GM18861 (cell line): ENCODE measurements at regions not wholly inside any gene's neighbourhood (a gene's known extent, or its start where the extent isn't known, plus 50 kb on each side); places are given as distances from the start of the nearest gene placed in this dataset.

Source experiments
- ATAC-seq: cut with Tn5 transposase; IDR thresholded peaks from one replicate; pipeline ENCODE4 v1.9.1; 2021; ENCODE audit not compliant: unreplicated experiment

GRCh38 chr22:48224332-48224731, 1461.9 kb downstream of the TBC1D22A start:
- ATAC-seq: no peak

GRCh38 chr22:48223488-48224190, 1461.2 kb downstream of the TBC1D22A start:
- ATAC-seq: no peak

GRCh38 chr22:48222742-48223487, 1460.5 kb downstream of the TBC1D22A start:
- ATAC-seq: no peak

DNA sequence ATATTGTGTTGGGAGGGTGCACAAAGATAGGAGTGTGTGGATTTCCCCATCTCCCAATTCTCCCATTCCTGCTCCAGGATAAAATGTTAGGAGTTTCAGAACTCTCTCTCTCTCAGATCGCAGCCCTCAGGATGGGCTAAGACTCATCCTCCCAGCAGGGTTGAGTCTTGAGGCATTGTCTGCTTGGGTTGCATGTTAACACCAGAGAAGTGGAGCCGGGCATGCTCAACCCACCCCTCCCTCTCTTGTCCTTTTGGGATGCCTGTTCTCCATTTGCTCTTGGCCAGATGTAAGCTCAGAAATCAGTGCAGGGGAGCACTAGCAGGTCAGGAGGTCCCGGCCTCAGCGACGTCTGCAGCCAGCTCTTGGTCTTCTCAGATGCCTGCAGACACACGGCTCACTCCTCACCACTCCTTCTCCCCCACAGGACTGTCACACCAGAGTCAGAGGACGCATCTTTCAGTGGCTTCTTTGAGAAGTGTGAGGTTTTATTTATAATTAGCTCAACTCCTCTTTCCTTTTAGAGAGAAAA, 1456.5 kb downstream of the TBC1D22A start:
- ATAC-seq: no peak

DNA sequence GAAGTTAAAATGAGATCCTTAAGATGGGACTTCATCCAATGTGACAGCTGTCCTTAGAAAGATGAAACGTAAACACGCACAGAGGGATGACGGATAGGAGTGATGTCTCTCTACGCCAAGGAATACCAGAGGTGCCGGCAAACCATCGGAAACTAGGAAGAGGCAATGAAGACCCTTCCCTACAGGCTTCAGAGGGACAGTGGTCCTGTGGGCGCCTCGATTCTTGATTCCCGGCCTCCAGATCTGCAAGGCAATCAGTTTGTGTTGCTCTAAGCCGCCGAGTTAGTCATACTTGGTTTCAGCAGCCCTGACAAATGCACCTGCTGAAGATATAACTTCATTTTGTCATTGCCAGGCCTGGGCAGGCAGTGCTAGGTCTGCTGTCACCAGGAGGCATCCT, 1455.1 kb downstream of the TBC1D22A start:
- no peak for ATAC-seq

DNA sequence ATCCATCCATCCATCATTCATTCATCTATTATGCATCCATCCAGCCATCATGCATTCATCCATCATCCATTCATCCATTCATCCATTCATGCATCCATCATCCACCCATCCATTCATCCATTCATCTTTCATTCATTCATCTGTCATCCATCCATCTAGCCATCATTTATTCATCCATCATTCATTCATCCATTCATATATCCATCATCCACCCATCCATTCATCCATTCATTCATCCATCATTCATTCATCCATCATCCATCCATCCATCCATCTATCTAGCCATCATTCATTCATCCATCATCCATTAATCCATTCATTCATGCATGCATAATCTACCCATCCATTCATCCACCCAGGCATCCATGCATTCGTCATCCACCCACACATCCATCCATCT, 1450.3 kb downstream of the TBC1D22A start:
- ATAC-seq: no peak

- ATAC-seq: no peak
Observed at GRCh38 chr22:48210812-48211211, 1448.4 kb downstream of the TBC1D22A start.

GRCh38 chr22:48210198-48210580, 1447.7 kb downstream of the TBC1D22A start:
- no peak for ATAC-seq

DNA sequence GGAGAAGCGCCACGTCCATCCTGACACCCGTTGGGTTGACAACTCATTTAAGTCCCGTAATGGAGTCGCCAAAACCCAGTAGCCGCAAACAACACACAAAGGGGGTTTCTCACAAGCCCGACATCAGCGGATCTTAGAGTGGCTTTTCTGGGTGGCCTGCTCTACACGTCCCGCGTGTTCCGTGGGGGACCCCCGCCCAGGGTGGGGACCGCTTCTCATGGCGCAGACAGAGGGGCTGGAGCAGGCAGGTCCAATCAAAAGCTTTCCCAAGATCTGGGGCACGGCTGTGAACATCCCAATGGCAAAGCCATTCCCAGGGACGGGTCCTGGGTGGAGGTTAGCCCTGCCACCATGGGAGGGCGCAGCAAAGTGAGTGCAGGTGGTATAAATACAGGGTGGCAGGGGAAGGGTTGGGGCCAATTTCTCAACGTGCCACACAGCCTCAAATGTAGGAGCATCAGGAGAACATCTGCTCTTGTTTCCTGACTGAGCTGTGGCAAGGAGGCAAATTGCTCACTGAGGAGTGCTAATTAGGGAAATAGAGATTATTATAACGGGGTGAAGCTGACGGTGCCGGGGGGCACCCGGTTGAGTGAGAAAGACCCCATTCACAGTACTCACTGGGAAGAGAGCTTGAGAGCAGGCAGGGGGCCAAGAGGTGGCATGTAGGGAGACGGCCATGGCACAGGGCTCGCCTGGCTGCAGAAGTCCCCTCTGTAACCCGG, 1447.2 kb downstream of the TBC1D22A start:
- no peak for ATAC-seq

GRCh38 chr22:48208894-48209293, 1446.4 kb downstream of the TBC1D22A start:
- no peak for ATAC-seq

DNA sequence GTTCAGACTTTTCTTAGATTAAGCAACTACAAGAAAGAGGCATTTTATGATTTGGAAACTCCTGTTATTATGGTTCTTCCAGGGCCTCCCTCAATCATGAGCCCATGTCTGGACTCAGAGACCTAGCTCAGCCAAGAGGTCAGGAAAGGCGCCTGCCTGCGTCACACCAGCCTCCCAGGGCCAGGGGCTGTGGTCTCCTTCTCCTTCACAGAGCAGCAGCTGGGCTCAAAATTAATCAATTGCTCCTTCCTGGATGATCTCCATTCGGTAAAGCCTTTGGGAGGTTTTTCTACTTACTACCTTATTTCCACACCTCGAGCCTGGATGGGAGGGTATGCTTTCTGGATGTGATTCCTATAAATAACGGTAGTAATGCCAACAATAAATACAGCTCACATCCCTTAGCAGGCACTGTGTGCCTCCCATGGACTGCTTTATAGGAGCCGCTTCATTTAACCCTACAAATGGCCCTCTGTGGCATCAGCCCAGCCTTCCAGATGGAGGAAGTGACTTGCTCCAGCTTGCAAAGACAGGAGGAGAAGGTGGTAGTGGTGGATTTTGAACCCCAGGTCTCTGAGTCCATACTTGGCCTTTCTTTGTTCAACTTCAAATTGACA, 1445.6 kb downstream of the TBC1D22A start:
- no peak for ATAC-seq

DNA sequence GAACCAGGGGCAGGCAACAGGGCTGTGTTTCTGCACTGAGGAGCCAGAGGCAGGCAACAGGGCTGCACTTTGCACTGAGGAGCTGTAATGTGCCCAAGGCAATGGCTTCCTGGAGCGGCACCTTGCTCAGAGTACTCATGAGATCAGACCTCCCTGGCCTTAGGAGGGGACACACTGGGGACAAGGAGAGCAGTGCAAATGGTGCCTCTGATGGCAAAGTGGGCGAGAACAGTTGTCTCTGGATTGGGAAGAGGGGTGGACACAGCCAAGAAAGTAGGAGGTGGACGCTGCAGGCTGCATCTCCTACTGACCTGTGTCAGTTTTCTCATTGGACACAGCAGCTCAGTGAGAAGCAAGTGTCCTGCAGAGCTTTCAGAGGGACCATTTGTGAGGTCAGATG, 1443.3 kb downstream of the TBC1D22A start:
- no peak for ATAC-seq

GRCh38 chr22:48205161-48205560, 1442.7 kb downstream of the TBC1D22A start:
- ATAC-seq: no peak

DNA sequence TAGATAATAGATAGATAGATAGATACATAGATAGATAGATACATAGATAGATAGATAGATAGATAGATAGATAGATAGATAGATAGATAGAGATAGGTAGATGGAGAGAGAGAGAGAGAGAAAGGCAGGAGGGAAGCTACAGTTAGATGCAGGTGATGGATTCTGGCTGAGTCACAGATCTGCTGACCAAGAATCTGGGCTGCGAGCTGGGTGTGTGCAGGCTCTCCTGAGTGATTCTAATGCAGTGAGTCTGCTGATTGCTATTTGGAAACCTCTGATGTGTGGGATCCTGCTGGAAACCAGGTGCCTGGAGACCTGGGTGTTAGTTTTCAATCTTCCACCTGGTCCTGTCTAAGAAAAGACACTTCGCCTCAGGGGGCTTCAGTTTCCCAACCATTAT, 1441.8 kb downstream of the TBC1D22A start:
- ATAC-seq: no peak

- ATAC-seq: no peak
Observed at GRCh38 chr22:48199667-48200066, 1437.2 kb downstream of the TBC1D22A start.

DNA sequence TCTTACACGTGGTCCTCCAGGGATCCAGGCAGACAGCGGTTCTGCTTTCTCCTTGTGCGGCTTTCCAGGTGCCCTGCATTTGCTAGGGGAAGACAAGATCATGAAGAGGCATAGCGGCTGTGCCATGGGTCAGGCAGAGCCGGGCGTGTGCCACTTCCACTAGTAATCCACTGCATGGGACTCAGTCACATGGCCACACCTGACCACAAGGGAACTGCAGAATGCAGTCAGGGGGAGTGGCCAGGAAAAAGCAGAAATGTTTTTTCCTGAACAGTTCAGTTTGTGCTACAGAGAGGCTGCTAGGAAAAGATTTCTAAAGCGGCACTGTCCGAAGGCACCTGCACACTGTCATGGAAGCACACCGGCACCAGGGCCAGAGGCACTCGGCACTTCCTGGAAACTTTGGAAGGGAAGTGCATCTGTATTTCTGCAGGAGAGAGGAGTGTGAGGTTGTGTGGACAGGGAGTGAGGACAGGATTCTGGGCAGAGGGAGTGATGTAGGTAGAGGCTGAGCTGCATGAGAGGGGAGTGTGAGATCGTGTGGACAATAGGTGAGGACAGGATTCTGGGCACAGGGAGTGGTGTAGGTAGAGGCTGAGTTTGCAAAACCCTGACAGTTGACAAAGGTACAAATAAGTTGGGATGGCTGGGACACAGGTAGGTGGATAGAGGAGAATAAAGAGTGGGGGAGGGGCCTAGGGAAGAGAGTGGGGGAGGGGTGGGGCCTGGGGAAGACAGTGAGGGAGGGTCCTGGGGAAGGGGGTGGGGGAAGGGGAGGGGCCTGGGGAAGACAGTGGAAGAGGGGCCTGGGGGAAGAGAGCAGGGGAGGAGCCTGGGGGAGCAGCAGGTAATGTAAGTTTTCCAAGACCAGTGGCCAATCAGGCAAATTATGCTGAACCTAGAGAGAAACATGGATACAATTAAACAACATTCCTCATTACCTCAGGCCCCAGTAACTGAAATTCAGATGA, 1436.3 kb downstream of the TBC1D22A start:
- no peak for ATAC-seq

- no peak for ATAC-seq
Observed at GRCh38 chr22:48197189-48197690, 1434.8 kb downstream of the TBC1D22A start.

DNA sequence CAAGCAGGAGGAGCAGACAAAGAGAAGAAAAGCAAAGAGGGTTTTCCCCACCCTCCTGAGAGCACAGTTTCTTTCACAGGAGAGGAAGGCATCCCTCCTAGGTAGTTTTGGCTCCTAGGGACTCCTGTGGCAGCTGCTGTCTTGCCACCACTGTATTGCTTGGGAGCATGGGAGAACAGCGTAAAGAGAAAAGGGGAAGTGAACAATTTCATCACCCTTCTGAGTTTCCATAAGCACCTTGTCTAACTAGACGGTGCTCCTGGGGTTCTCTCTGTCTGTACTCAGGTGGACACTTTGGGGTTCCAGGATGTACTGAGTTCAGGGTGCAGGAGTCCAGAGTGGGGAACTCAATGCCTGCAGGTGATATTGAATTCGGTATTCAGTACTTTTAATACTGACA, 1430.5 kb downstream of the TBC1D22A start:
- no peak for ATAC-seq

DNA sequence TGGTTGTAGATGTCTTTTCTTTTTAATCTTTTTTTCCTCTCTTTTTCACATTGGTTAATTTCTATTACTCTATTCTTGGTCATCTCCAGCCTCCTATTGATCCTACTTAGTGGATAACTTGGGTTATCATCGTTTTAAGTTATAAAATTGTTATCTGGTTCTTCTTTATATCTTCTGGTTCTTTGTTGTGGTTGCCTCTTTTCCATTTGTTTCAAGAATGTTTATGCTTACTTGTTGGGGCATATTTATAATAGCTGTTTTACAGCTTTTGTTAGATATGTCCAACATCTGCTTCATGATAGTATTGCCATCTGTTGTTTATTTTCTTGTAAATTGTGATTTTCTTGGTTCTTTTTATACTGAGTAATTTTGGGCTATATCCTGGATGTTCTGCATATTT, 1429.6 kb downstream of the TBC1D22A start:
- ATAC-seq: no peak

GRCh38 chr22:48188231-48188721, 1425.8 kb downstream of the TBC1D22A start:
- no peak for ATAC-seq
